WTC11 (cell line): ENCODE measurements at regions not wholly inside any gene's neighbourhood (a gene's known extent, or its start where the extent isn't known, plus 50 kb on each side); places are given as distances from the start of the nearest gene placed in this dataset.

Experiments
- AR ChIP-seq: fragments of 250-450 bp; sonication (Bioruptor Pico); IDR thresholded peaks from 2 replicates; pipeline ENCODE4 v1.9.0; 2021; ENCODE audit warnings: mild to moderate bottlenecking
- ATF1 ChIP-seq: sonication (generic); formaldehyde crosslinking; IDR thresholded peaks from 2 replicates; pipeline ENCODE4 v1.8.1; 2023; ENCODE audit warnings: mild to moderate bottlenecking, moderate library complexity, missing genetic modification reagents
- CTCF ChIP-seq: fragments of 200-600 bp; IDR thresholded peaks from 2 replicates; pipeline ENCODE4 v1.8.0; 2022; ENCODE audit warnings: antibody characterized with exemption
- E2F4 ChIP-seq: sonication (generic); formaldehyde crosslinking; IDR thresholded peaks from 2 replicates; pipeline ENCODE4 v1.8.1; 2022; ENCODE audit warnings: low read depth, mild to moderate bottlenecking, moderate library complexity, missing genetic modification reagents, borderline replicate concordance
- E2F5 ChIP-seq: sonication (generic); formaldehyde crosslinking; IDR thresholded peaks from 2 replicates; pipeline ENCODE4 v1.8.1; 2022; ENCODE audit warnings: mild to moderate bottlenecking, moderate library complexity, missing genetic modification reagents
- HMGA2 ChIP-seq: fragments of 250-450 bp; sonication (Bioruptor Pico); IDR thresholded peaks from 2 replicates; pipeline ENCODE4 v1.4.0; 2021; ENCODE audit warnings: mild to moderate bottlenecking, moderate library complexity
- HMGXB4 ChIP-seq: sonication (generic); formaldehyde crosslinking; IDR thresholded peaks from 2 replicates; pipeline ENCODE4 v1.8.1; 2023; ENCODE audit warnings: mild to moderate bottlenecking, moderate library complexity, missing genetic modification reagents
- JUN ChIP-seq: sonication (generic); formaldehyde crosslinking; IDR thresholded peaks from 2 replicates; pipeline ENCODE4 v1.8.0; 2023; ENCODE audit warnings: mild to moderate bottlenecking, missing genetic modification reagents
- PREB ChIP-seq: sonication (generic); formaldehyde crosslinking; IDR thresholded peaks from 2 replicates; pipeline ENCODE4 v1.8.1; 2022; ENCODE audit warnings: mild to moderate bottlenecking, missing genetic modification reagents, moderate library complexity, borderline replicate concordance
- SMAD4 ChIP-seq: sonication (generic); formaldehyde crosslinking; IDR thresholded peaks from 2 replicates; pipeline ENCODE4 v1.8.0; 2022; ENCODE audit warnings: mild to moderate bottlenecking, missing genetic modification reagents
- STAT6 ChIP-seq: sonication (generic); formaldehyde crosslinking; conservative IDR thresholded peaks from 2 replicates; pipeline ENCODE4 v1.8.1; 2023; ENCODE audit warnings: mild to moderate bottlenecking, low read depth, missing genetic modification reagents, moderate library complexity
- ZNF121 ChIP-seq: sonication (generic); formaldehyde crosslinking; IDR thresholded peaks from 2 replicates; pipeline ENCODE4 v1.8.0; 2023; ENCODE audit warnings: missing genetic modification reagents
- ZNF416 ChIP-seq: fragments of 250-450 bp; sonication (Bioruptor Pico); IDR thresholded peaks from 2 replicates; pipeline ENCODE4 v1.9.0; 2021; ENCODE audit warnings: mild to moderate bottlenecking, inconsistent platforms
- ZNF671 ChIP-seq: fragments of 250-450 bp; sonication (Bioruptor Pico); IDR thresholded peaks from 2 replicates; pipeline ENCODE4 v1.8.0; 2021; ENCODE audit warnings: mild to moderate bottlenecking

GRCh38 chr4:178293601-178294000 is 851.4 kb upstream of the AGA start:
- no peak for TF ChIP-seq E2F5 (CRISPR knock-in tag)
- no peak for TF ChIP-seq PREB
- TF ChIP-seq CTCF: no peak
- no peak for TF ChIP-seq JUN
- no peak for TF ChIP-seq ZNF121 (CRISPR knock-in tag)
- no peak for TF ChIP-seq STAT6 (CRISPR knock-in tag)
- no peak for TF ChIP-seq HMGA2
- TF ChIP-seq ZNF416 (CRISPR knock-in tag): no peak
- no peak for TF ChIP-seq E2F4 (CRISPR knock-in tag)
- no peak for TF ChIP-seq AR (CRISPR knock-in tag)
- TF ChIP-seq ATF1: no peak
- TF ChIP-seq HMGXB4: no peak
- no peak for TF ChIP-seq ZNF671 (CRISPR knock-in tag)
- TF ChIP-seq SMAD4 (CRISPR knock-in tag): no peak
